Left lung (tissue), 4 donors: ENCODE measurements at regions not wholly inside any gene's neighbourhood (a gene's known extent, or its start where the extent isn't known, plus 50 kb on each side); places are given as distances from the start of the nearest gene placed in this dataset.
A peak's percentile ranks its signal among the peaks of the same experiment; 100 is the strongest.

Source experiments
- ATAC-seq: fragments of 200-7000 bp; cut with Tn5 transposase; one replicate; pipeline ENCODE4 v1.9.1; 2020; ENCODE audit warnings: moderate library complexity
- DNase-seq, 4 donors: peaks; one replicate each; pipeline ENCODE4 v3.0.0-alpha.2; 2013 to 2020
- H3K27ac ChIP-seq, 2 donors: fragments of 200-600 bp; sonication (generic) in 1 of 2; one replicate each; pipeline versions ENCODE4 v1.5.0 to v1.8.0; 2020 to 2021
- H3K27me3 ChIP-seq, 2 donors: fragments of 200-600 bp; sonication (generic) in 1 of 2; one replicate each; pipeline versions ENCODE4 v1.5.0 to v1.8.0; 2020 to 2021
- H3K36me3 ChIP-seq, 2 donors: fragments of 200-600 bp; sonication (generic) in 1 of 2; one replicate each; pipeline versions ENCODE4 v1.5.0 to v1.8.0; 2020 to 2021
- H3K4me1 ChIP-seq, 2 donors: fragments of 200-600 bp; one replicate each; pipeline ENCODE4 v1.8.0; 2021
- H3K4me3 ChIP-seq, 2 donors: fragments of 200-600 bp; sonication (generic) in 1 of 2; one replicate each; pipeline versions ENCODE4 v1.5.0 to v1.8.0; 2020 to 2021; ENCODE audit warnings: mild to moderate bottlenecking in 1 of 2
- H3K9me3 ChIP-seq, 2 donors: fragments of 200-600 bp; sonication (generic) in 1 of 2; one replicate each; pipeline versions ENCODE4 v1.5.0 to v1.8.0; 2020 to 2021
- intact Hi-C, 2 donors: fragments of 100-400 bp; cut with DNase I; formaldehyde crosslinking; loops; one replicate each; pipeline versions ENCODE4 v1.11.2 to v1.14.2; 2022
- TF ChIP-seq, protein P1 (sequence below), 2 donors: fragments of 200-600 bp; sonication (generic) in 1 of 2; IDR thresholded peaks; one replicate each; pipeline versions ENCODE4 v1.5.0 to v1.8.0; 2021; ENCODE audit warnings: antibody characterized with exemption in 2 of 2
- donor health status: DM: no; HTN: yes; CAD: no.
- donor health status: DM: no; HTN: no; CAD: no.

GRCh38 chr4:128484896-128485295, 197.3 kb upstream of the PGRMC2 start:
- Histone ChIP-seq H3K36me3 (no peaks in the 10 kb centered on the region), H3K4me1 (no peaks in the 10 kb centered on the region), H3K27ac (no peak overlapping the region), H3K27me3 (no peaks in the 10 kb centered on the region), H3K9me3 (no peaks in the 10 kb centered on the region), H3K4me3 (no peak overlapping the region)
- DNase-seq: no peak
- TF ChIP-seq, protein P1, sequence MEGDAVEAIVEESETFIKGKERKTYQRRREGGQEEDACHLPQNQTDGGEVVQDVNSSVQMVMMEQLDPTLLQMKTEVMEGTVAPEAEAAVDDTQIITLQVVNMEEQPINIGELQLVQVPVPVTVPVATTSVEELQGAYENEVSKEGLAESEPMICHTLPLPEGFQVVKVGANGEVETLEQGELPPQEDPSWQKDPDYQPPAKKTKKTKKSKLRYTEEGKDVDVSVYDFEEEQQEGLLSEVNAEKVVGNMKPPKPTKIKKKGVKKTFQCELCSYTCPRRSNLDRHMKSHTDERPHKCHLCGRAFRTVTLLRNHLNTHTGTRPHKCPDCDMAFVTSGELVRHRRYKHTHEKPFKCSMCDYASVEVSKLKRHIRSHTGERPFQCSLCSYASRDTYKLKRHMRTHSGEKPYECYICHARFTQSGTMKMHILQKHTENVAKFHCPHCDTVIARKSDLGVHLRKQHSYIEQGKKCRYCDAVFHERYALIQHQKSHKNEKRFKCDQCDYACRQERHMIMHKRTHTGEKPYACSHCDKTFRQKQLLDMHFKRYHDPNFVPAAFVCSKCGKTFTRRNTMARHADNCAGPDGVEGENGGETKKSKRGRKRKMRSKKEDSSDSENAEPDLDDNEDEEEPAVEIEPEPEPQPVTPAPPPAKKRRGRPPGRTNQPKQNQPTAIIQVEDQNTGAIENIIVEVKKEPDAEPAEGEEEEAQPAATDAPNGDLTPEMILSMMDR (IDR thresholded peaks at IDR 0.05): no peak
- ATAC-seq: no peak
- intact Hi-C loops: no loop called here

DNA sequence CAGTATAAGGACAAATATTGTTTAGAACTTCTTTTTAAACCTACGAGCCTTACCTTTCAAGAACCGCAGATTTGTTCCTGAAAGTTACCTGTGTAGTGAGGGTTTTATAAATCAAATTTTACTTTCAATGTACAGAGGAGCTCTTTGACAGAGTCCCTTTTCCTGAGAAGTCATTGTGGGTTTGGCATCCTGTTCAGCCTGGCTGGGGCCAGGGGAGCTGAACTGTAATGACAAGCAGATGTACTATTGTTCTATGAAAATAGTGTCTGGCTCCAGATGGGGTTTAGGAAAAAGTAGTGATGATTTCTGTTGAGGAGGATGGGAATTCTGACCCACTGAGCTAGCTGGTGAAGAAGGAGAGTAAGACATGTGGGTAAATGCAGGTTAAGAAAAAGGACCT, 196.2 kb upstream of the PGRMC2 start:
- H3K27me3 ChIP-seq: no peaks in the 10 kb centered on the region
- H3K9me3 ChIP-seq: no peaks in the 10 kb centered on the region
- peak overlapping the region in 1 of 2 donors; percentile 1 for H3K27ac ChIP-seq
- intact Hi-C loops: no loop called here
- DNase-seq (no peak), ATAC-seq (peak; percentile 22)
- no peaks in the 10 kb centered on the region for H3K36me3 ChIP-seq
- no peaks in the 10 kb centered on the region for H3K4me1 ChIP-seq
- TF ChIP-seq, protein P1 (IDR thresholded peaks at IDR 0.05): no peak
- H3K4me3 ChIP-seq: no peak overlapping the region

- no peaks in the 10 kb centered on the region for H3K9me3 ChIP-seq
- H3K27me3 ChIP-seq: no peaks in the 10 kb centered on the region
- ATAC-seq (no peak), DNase-seq (no peak)
- peak overlapping the region in 1 of 2 donors; percentile 1 for H3K27ac ChIP-seq
- H3K36me3 ChIP-seq: no peaks in the 10 kb centered on the region
- H3K4me3 ChIP-seq: no peak overlapping the region
- TF ChIP-seq, protein P1 (IDR thresholded peaks at IDR 0.05): no peak
- no peaks in the 10 kb centered on the region for H3K4me1 ChIP-seq
- intact Hi-C loops: no loop called here
These were observed 195.4 kb upstream of the PGRMC2 start for GRCh38 chr4:128483041-128483440.

DNA sequence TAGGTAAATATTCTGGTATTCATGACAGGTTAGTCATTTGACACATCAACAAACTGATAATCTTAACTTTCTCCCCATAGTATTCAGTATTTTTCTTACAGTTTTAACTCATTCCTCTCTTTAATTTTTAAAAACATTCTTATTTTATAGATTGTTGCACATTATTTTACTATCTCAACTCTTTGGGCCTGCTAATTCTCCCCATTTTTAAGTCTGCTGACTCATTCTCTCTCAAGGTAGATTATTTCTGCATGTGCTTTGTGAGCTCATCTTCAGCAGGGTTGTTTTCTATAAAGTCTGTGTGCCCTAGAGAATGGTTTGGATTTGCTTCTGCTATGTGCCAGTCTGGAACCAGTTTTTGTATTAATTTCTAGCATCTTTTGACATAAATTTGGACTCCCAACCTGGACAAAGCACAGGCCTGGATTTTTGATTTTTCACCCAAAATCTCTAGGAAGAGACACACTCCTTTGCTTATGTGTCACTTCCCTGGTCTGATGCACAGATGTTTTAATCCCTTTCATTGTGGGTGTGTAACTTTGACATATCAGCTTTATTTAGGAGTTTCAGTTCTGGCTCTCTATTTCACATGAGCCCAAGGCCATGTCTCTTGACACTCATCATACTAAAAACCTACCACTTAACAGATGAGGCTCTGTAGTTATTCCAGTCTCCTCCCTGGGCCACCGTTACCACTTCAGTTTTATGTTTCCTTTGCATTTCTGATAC, 194.3 kb upstream of the PGRMC2 start:
- ATAC-seq (no peak), DNase-seq (no peak)
- H3K4me1 ChIP-seq: no peaks in the 10 kb centered on the region
- TF ChIP-seq, protein P1 (IDR thresholded peaks at IDR 0.05): no peak
- intact Hi-C loops: no loop called here
- no peaks in the 10 kb centered on the region for H3K27me3 ChIP-seq
- H3K9me3 ChIP-seq: no peaks in the 10 kb centered on the region
- H3K4me3 ChIP-seq: no peak overlapping the region
- H3K36me3 ChIP-seq: no peaks in the 10 kb centered on the region
- no peak overlapping the region for H3K27ac ChIP-seq

- Histone ChIP-seq H3K4me1 (no peaks in the 10 kb centered on the region), H3K4me3 (no peak overlapping the region), H3K27ac (no peak overlapping the region), H3K9me3 (no peaks in the 10 kb centered on the region), H3K36me3 (no peaks in the 10 kb centered on the region), H3K27me3 (no peaks in the 10 kb centered on the region)
- DNase-seq: no peak
- intact Hi-C loops: no loop called here
- ATAC-seq: no peak
- TF ChIP-seq, protein P1 (IDR thresholded peaks at IDR 0.05): no peak
These were observed 193.3 kb upstream of the PGRMC2 start for GRCh38 chr4:128480945-128481344.
